ENCODE measurements at regions not wholly inside any gene's neighbourhood (a gene's known extent, or its start where the extent isn't known, plus 50 kb on each side); places are given as distances from the start of the nearest gene placed in this dataset.
"Not testable (repeated sequence)": the region's sequence is repeated elsewhere in the genome, so short reads cannot be mapped to it uniquely, and the experiment has no call there.

DNA sequence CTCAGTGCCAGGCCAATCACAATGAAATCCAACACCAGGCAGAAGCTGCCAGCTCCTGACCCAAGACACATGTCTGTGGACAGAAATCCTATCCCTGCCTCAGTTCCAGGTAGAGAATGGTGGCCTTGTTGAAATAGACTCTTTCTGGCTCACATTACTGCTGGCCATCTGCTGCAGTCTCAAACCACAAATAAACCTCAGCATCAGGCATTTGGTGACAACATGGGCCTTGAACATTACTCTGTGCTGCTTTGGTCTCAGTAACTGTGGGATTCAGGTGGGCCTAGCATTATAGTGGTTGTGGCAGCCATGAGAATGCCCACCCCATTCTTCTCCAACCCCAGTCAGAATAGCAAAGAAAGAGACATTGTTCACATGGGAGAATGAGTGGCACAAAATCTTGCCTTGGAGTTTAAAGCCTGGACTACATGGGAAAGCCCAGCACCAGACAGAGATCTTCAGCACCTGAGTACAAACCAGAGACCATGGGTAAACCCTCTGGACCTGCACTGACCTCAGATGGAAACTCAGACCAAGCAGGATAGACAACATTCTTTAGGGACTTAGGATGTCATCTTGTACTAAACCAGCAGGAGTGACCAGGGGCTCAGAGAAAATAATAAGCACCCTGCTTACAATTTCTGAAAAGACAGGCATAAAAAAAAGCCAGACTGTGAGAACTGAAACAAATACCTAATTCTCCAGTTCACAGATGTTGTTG lies 50.4 kb upstream of the TRAM1L1 start:
- Mint-ChIP-seq H3K4me3 (ENCODE audit: low read depth) (no peak overlapping the region), H3K9me3 (ENCODE audit: low read depth) (peaks cover 27% of the 10 kb centered on the region), H3K4me1 (ENCODE audit: low read depth) (peaks cover 13% of the 10 kb centered on the region), H3K27me3 (no peaks in the 10 kb centered on the region), H3K27ac (no peak overlapping the region), H3K36me3 (ENCODE audit: insufficient read depth) (peaks cover 5% of the 10 kb centered on the region)
- TF ChIP-seq, protein P1, sequence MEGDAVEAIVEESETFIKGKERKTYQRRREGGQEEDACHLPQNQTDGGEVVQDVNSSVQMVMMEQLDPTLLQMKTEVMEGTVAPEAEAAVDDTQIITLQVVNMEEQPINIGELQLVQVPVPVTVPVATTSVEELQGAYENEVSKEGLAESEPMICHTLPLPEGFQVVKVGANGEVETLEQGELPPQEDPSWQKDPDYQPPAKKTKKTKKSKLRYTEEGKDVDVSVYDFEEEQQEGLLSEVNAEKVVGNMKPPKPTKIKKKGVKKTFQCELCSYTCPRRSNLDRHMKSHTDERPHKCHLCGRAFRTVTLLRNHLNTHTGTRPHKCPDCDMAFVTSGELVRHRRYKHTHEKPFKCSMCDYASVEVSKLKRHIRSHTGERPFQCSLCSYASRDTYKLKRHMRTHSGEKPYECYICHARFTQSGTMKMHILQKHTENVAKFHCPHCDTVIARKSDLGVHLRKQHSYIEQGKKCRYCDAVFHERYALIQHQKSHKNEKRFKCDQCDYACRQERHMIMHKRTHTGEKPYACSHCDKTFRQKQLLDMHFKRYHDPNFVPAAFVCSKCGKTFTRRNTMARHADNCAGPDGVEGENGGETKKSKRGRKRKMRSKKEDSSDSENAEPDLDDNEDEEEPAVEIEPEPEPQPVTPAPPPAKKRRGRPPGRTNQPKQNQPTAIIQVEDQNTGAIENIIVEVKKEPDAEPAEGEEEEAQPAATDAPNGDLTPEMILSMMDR (IDR thresholded peaks at IDR 0.05; ENCODE audit: unreplicated experiment): no peak
- DNase-seq (ENCODE audit: low spot score, unreplicated experiment): no peak

DNA sequence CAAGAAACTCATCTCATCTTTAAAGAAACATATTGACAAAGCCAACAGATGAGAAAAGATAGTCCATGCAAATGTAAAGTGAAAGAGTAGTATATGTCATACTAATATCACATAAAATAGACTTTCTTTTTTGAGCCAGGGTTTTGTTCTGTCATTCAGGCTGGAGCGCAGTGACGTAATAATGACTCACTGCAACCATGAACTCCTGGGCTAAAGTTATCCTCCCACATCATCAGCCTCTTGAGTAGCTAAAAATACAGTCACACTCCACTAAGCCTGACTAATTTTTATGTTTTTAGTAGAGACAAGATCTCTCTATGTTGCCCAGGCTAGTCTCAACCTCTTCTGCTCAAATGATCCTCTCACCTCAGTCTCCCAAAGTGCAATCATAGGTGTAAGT lies 51.8 kb upstream of the TRAM1L1 start:
- DNase-seq (ENCODE audit: low spot score, unreplicated experiment): no peak
- H3K4me1 Mint-ChIP-seq (ENCODE audit: low read depth): peaks cover 13% of the 10 kb centered on the region
- H3K27me3 Mint-ChIP-seq: no peaks in the 10 kb centered on the region
- peaks cover 27% of the 10 kb centered on the region for H3K9me3 Mint-ChIP-seq (ENCODE audit: low read depth)
- TF ChIP-seq, protein P1 (IDR thresholded peaks at IDR 0.05; ENCODE audit: unreplicated experiment): no peak
- H3K27ac Mint-ChIP-seq: no peak overlapping the region
- H3K4me3 Mint-ChIP-seq (ENCODE audit: low read depth): no peak overlapping the region
- H3K36me3 Mint-ChIP-seq (ENCODE audit: insufficient read depth): peaks cover 5% of the 10 kb centered on the region

DNA sequence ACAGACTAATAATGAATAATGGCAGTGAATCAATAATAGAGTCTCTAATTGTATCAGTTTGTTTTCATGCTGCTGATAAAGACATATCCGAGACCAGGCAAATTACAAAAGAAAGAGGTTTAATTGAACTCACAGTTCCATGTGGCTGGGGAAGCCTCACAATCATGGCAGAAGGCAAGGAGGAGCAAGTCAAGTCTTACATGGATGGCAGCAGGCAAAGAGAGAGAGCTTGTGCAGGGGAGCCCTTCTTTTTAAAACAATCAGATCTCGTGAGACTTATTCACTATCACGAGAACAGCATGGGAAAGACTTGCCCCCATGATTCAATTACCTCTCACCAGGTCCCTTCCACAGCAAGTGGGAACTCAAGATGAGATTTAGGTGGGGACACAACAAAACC lies 53.4 kb upstream of the TRAM1L1 start:
- not testable (repeated sequence) for H3K27me3 Mint-ChIP-seq; H3K36me3 Mint-ChIP-seq (ENCODE audit: insufficient read depth); H3K4me3 Mint-ChIP-seq (ENCODE audit: low read depth); H3K27ac Mint-ChIP-seq; DNase-seq (ENCODE audit: low spot score, unreplicated experiment)
- peaks cover 27% of the 10 kb centered on the region for H3K9me3 Mint-ChIP-seq (ENCODE audit: low read depth)
- H3K4me1 Mint-ChIP-seq (ENCODE audit: low read depth): peaks cover 13% of the 10 kb centered on the region

DNA sequence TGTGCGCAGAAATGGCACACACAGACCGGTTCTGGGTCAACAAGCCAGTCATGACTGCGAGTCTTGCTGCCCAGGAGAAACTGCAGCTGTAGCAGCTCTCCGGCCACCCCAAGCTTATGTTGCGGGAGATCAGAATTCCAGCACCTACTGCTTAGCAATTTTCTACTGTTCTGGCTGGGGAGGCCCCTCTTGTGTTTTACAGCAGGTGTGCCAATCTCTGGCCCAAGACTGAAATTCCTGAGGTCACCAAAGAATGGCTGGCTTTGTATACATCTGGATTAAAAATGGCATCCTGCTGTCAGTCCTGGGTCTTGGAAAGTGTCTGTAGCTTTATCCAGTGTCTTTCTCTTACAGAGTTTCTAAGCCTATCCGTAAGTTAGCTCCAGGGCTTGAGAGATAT lies 68.9 kb upstream of the TRAM1L1 start:
- Mint-ChIP-seq H3K27ac (no peak overlapping the region), H3K36me3 (ENCODE audit: insufficient read depth) (no peaks in the 10 kb centered on the region)
- no peak for DNase-seq (ENCODE audit: low spot score, unreplicated experiment)

DNA sequence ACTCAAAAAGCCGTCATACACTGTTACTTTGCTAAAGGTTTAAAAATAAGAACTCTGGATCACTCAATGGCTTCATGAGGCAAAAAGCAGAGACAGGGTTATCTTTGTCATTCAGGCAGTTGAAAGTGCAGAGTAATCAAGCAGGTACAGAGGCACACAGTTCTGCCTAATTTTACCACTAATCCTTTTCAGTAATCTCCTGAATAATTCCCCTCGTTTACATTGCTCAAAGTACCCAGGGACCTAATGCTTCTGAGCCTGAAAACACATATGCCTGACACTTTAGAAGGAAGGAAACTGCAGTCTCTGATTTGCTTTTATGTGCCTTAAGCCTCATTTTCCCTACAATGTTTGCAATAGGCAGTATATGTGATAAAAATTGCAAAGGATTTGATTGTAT lies 71.4 kb upstream of the TRAM1L1 start:
- Mint-ChIP-seq H3K4me1 (ENCODE audit: low read depth) (peaks cover 2% of the 10 kb centered on the region), H3K27me3 (no peaks in the 10 kb centered on the region), H3K9me3 (ENCODE audit: low read depth) (peaks cover 3% of the 10 kb centered on the region), H3K36me3 (ENCODE audit: insufficient read depth) (no peaks in the 10 kb centered on the region), H3K4me3 (ENCODE audit: low read depth) (no peak overlapping the region), H3K27ac (no peak overlapping the region)
- TF ChIP-seq, protein P1 (IDR thresholded peaks at IDR 0.05; ENCODE audit: unreplicated experiment): no peak
- no peak for DNase-seq (ENCODE audit: low spot score, unreplicated experiment)

More for the DNA sequence above, 68.9 kb upstream of the TRAM1L1 start:
- TF ChIP-seq, protein P1 (IDR thresholded peaks at IDR 0.05; ENCODE audit: unreplicated experiment): no peak
- no peak overlapping the region for H3K4me3 Mint-ChIP-seq (ENCODE audit: low read depth)
- peaks cover 2% of the 10 kb centered on the region for H3K4me1 Mint-ChIP-seq (ENCODE audit: low read depth)
- no peaks in the 10 kb centered on the region for H3K27me3 Mint-ChIP-seq
- H3K9me3 Mint-ChIP-seq (ENCODE audit: low read depth): peaks cover 13% of the 10 kb centered on the region

DNA sequence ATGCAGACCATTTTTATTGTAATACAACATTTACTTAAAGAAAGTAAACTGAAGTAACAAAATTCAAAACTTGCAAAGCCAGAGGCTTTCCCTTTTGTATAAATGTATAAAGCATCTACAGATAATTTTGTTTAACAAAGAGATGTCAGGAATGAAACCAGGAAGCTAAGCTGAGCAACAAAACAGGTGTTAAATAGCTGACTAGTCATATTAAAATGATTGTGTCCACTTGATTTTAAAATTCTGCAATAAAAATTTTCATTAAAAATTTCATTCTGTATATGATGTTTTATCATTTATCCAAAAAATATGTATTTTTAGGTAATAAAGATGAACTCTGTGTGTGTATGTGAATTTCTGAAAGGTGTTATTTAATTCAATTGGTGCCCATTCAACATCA lies 72.0 kb upstream of the TRAM1L1 start:
- Mint-ChIP-seq H3K27me3 (no peaks in the 10 kb centered on the region), H3K9me3 (ENCODE audit: low read depth) (no peaks in the 10 kb centered on the region), H3K27ac (no peak overlapping the region), H3K4me3 (ENCODE audit: low read depth) (no peak overlapping the region), H3K36me3 (ENCODE audit: insufficient read depth) (no peaks in the 10 kb centered on the region), H3K4me1 (ENCODE audit: low read depth) (peaks cover 2% of the 10 kb centered on the region)
- TF ChIP-seq, protein P1 (IDR thresholded peaks at IDR 0.05; ENCODE audit: unreplicated experiment): no peak
- DNase-seq (ENCODE audit: low spot score, unreplicated experiment): no peak
